ENCODE measurements at regions not wholly inside any gene's neighbourhood (a gene's known extent, or its start where the extent isn't known, plus 50 kb on each side); places are given as distances from the start of the nearest gene placed in this dataset.
"Not testable (repeated sequence)": the region's sequence is repeated elsewhere in the genome, so short reads cannot be mapped to it uniquely, and the experiment has no call there.

- no peak for DNase-seq
These were observed 567.2 kb upstream of the ARRDC3 start for GRCh38 chr5:91950328-91950727.

- no peak for DNase-seq
These were observed 563.8 kb upstream of the ARRDC3 start for GRCh38 chr5:91946870-91947269.

- no peak for DNase-seq
These were observed 558.5 kb upstream of the ARRDC3 start for GRCh38 chr5:91941588-91941987.

GRCh38 chr5:91938441-91938840, 555.3 kb upstream of the ARRDC3 start:
- no peak for DNase-seq

- DNase-seq: no peak
These were observed 554.0 kb upstream of the ARRDC3 start for GRCh38 chr5:91937121-91937520.

GRCh38 chr5:91929522-91929817, 546.4 kb upstream of the ARRDC3 start:
- no peak for DNase-seq

- peak; percentile 49 for DNase-seq
These were observed 545.8 kb upstream of the ARRDC3 start for GRCh38 chr5:91928754-91929521.

GRCh38 chr5:91927439-91927838, 544.3 kb upstream of the ARRDC3 start:
- DNase-seq: no peak

GRCh38 chr5:91925249-91925648, 542.1 kb upstream of the ARRDC3 start:
- no peak for DNase-seq

- DNase-seq: not testable (repeated sequence)
These were observed 534.1 kb upstream of the ARRDC3 start for GRCh38 chr5:91917037-91917814.

GRCh38 chr5:91910655-91911054, 527.5 kb upstream of the ARRDC3 start:
- no peak for DNase-seq

GRCh38 chr5:91910247-91910646, 527.1 kb upstream of the ARRDC3 start:
- DNase-seq: no peak

GRCh38 chr5:91906494-91906893, 523.4 kb upstream of the ARRDC3 start:
- no peak for DNase-seq

GRCh38 chr5:91906027-91906426, 522.9 kb upstream of the ARRDC3 start:
- DNase-seq: no peak

- DNase-seq: no peak
These were observed 515.8 kb upstream of the ARRDC3 start for GRCh38 chr5:91898898-91899297.

GRCh38 chr5:91898019-91898418, 514.9 kb upstream of the ARRDC3 start:
- DNase-seq: no peak

GRCh38 chr5:91888810-91889209, 505.7 kb upstream of the ARRDC3 start:
- no peak for DNase-seq

- no peak for DNase-seq
These were observed 502.5 kb upstream of the ARRDC3 start for GRCh38 chr5:91885291-91886265.

GRCh38 chr5:91884036-91884435, 500.9 kb upstream of the ARRDC3 start:
- DNase-seq: no peak

- DNase-seq: no peak
These were observed 492.2 kb upstream of the ARRDC3 start for GRCh38 chr5:91875196-91875779.

- DNase-seq: no peak
These were observed 484.7 kb upstream of the ARRDC3 start for GRCh38 chr5:91867799-91868198.

- no peak for DNase-seq
These were observed 482.8 kb upstream of the ARRDC3 start for GRCh38 chr5:91865915-91866314.

- DNase-seq: no peak
These were observed 481.8 kb upstream of the ARRDC3 start for GRCh38 chr5:91864962-91865361.
